Nephron (organoid): ENCODE measurements at regions not wholly inside any gene's neighbourhood (a gene's known extent, or its start where the extent isn't known, plus 50 kb on each side); places are given as distances from the start of the nearest gene placed in this dataset.

Experiments used
- H3K27ac Mint-ChIP-seq, 3 experiments: 2 replicates each; pipeline ENCODE4 v1.8.0; 2020; ENCODE audit warnings: mixed read lengths in 3 of 3, mild to moderate bottlenecking in 2 of 3, moderate library complexity in 1 of 3
- H3K27me3 Mint-ChIP-seq: 2 replicates; pipeline ENCODE4 v1.8.0; 2021; ENCODE audit warnings: low read depth, mild to moderate bottlenecking, moderate library complexity, mixed read lengths
- H3K36me3 Mint-ChIP-seq: 2 replicates; pipeline ENCODE4 v1.8.0; 2020; ENCODE audit warnings: low read depth, mixed read lengths
- H3K4me1 Mint-ChIP-seq: 2 replicates; pipeline ENCODE4 v1.8.0; 2020; ENCODE audit warnings: mixed read lengths
- H3K4me3 Mint-ChIP-seq, 3 experiments: 2 replicates each; pipeline ENCODE4 v1.8.0; 2020; ENCODE audit warnings: mild to moderate bottlenecking in 3 of 3, mixed read lengths in 3 of 3, moderate library complexity in 2 of 3
- H3K9me3 Mint-ChIP-seq: 2 replicates; pipeline ENCODE4 v1.8.0; 2020; ENCODE audit warnings: mixed read lengths
- TF ChIP-seq, protein P1 (sequence below), 3 experiments: fragments of 200-600 bp; sonication (generic); IDR thresholded peaks; one replicate each; pipeline ENCODE4 v1.5.0; 2021; ENCODE audit warnings: antibody characterized with exemption in 3 of 3; ENCODE audit not compliant: unreplicated experiment in 3 of 3

DNA sequence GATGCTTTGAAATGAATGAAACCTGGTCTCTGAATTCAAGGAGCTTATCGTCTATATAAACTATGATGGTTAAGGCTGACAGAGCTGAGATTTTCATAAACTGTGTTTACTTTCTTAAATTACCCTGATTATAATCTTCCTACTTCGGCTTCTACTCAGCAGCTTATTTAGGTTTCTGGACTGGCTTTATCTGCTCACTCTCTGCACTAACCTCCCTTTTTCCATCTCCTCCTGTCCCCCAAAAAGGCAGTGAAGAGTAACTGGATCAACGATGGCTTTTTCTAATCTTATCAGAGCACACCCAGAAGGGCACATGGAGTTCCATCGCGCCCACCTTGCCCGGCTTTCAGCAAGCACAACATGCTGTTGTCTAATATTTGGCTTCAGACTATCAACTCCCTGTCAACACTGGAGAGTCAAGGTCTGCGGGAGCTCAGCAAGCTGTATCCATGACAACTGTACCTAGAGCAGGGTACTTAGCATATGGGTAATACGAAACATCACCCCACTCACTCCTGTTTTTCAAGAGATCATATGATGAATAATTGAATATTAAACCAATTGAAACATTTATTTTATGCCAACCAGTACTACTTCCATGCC, 417.3 kb downstream of the GABRB3 start:
- Mint-ChIP-seq H3K4me3 (no peak overlapping the region), H3K4me1 (no peaks in the 10 kb centered on the region), H3K27me3 (peaks cover 5% of the 10 kb centered on the region), H3K27ac (no peak overlapping the region), H3K9me3 (no peaks in the 10 kb centered on the region), H3K36me3 (no peaks in the 10 kb centered on the region)
- TF ChIP-seq, protein P1, sequence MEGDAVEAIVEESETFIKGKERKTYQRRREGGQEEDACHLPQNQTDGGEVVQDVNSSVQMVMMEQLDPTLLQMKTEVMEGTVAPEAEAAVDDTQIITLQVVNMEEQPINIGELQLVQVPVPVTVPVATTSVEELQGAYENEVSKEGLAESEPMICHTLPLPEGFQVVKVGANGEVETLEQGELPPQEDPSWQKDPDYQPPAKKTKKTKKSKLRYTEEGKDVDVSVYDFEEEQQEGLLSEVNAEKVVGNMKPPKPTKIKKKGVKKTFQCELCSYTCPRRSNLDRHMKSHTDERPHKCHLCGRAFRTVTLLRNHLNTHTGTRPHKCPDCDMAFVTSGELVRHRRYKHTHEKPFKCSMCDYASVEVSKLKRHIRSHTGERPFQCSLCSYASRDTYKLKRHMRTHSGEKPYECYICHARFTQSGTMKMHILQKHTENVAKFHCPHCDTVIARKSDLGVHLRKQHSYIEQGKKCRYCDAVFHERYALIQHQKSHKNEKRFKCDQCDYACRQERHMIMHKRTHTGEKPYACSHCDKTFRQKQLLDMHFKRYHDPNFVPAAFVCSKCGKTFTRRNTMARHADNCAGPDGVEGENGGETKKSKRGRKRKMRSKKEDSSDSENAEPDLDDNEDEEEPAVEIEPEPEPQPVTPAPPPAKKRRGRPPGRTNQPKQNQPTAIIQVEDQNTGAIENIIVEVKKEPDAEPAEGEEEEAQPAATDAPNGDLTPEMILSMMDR (IDR thresholded peaks at IDR 0.05; ENCODE audit: unreplicated experiment in 3 of 3): no peak

DNA sequence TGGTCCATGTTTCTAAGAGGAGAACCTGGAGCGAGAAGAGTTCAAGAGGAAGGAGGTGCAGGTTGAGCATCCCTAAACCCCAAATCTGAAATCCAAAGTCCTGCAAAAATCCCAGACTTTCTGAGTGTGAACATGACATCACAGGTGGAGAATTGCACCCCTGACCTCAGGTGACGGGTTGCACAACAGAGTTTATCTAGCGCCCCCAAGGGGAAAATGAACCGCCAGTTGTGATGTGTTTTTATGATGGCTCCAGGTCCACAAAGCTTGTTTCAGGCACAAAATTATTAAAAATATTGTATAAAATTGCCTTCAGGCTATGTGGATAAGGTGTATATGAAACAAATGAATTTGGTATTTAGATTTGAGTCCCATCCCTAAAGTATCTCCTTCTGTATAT, 420.0 kb downstream of the GABRB3 start:
- Mint-ChIP-seq H3K4me1 (no peaks in the 10 kb centered on the region), H3K27ac (no peak overlapping the region), H3K9me3 (peaks cover under 1% of the 10 kb centered on the region), H3K36me3 (no peaks in the 10 kb centered on the region), H3K4me3 (no peak overlapping the region), H3K27me3 (peaks cover 5% of the 10 kb centered on the region)
- TF ChIP-seq, protein P1 (IDR thresholded peaks at IDR 0.05; ENCODE audit: unreplicated experiment in 3 of 3): no peak

DNA sequence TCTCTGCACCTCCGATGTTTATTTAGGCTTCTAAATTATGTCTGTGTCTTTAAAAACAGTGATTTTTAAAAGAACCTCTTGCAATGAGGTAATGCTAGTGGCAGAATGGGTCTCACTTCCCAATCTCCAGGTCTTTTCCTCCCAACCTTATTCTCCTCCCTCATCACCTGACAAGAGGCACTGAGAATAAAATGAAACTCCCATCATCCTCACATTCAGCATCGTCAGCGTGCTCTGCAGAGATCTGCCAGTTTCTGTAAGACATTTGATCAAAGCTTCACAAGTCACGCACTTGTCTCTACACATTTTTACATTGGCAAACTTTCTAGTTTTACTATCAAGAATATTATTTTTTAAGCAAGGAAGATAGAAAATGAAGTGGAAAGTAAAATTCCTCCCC, 420.5 kb downstream of the GABRB3 start:
- Mint-ChIP-seq H3K4me1 (no peaks in the 10 kb centered on the region), H3K27me3 (peaks cover 5% of the 10 kb centered on the region), H3K9me3 (peaks cover 6% of the 10 kb centered on the region), H3K4me3 (no peak overlapping the region), H3K27ac (no peak overlapping the region), H3K36me3 (no peaks in the 10 kb centered on the region)
- TF ChIP-seq, protein P1 (IDR thresholded peaks at IDR 0.05; ENCODE audit: unreplicated experiment in 3 of 3): no peak

- no peak overlapping the region for H3K4me3 Mint-ChIP-seq
- H3K36me3 Mint-ChIP-seq: no peaks in the 10 kb centered on the region
- no peaks in the 10 kb centered on the region for H3K4me1 Mint-ChIP-seq
- no peaks in the 10 kb centered on the region for H3K9me3 Mint-ChIP-seq
- no peaks in the 10 kb centered on the region for H3K27me3 Mint-ChIP-seq
- H3K27ac Mint-ChIP-seq: no peak overlapping the region
- TF ChIP-seq, protein P1 (IDR thresholded peaks at IDR 0.05; ENCODE audit: unreplicated experiment in 3 of 3): no peak
These were observed 447.4 kb downstream of the GABRB3 start for GRCh38 chr15:26325495-26325894.

DNA sequence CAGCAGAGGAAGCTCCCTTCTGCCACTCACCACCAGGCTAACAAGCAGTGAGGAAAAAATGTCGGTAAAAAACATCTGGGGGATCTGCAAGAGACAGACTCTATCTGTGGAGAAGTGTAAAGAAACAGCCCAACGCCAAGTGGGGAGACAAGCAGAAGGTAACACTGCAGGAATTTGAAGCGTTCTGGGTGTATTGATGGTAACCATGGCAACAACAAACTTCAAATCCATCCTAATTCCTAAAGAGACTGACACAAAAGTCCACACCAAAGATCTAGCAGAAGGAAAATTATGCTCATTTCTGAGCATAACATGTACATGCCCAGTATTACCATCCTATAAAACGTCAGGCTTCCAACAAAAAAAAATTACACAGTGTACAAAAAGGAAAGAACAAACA, 449.3 kb downstream of the GABRB3 start:
- Mint-ChIP-seq H3K27ac (no peak overlapping the region), H3K4me3 (no peak overlapping the region), H3K27me3 (peaks cover 4% of the 10 kb centered on the region), H3K36me3 (no peaks in the 10 kb centered on the region), H3K4me1 (no peaks in the 10 kb centered on the region), H3K9me3 (no peaks in the 10 kb centered on the region)
- TF ChIP-seq, protein P1 (IDR thresholded peaks at IDR 0.05; ENCODE audit: unreplicated experiment in 3 of 3): no peak

GRCh38 chr15:26318689-26319088, 454.2 kb downstream of the GABRB3 start:
- no peak overlapping the region for H3K27ac Mint-ChIP-seq

More at GRCh38 chr15:26318689-26319088, 454.2 kb downstream of the GABRB3 start:
- no peaks in the 10 kb centered on the region for H3K9me3 Mint-ChIP-seq
- H3K27me3 Mint-ChIP-seq: peaks cover 4% of the 10 kb centered on the region
- TF ChIP-seq, protein P1 (IDR thresholded peaks at IDR 0.05; ENCODE audit: unreplicated experiment in 3 of 3): no peak
- no peak overlapping the region for H3K4me3 Mint-ChIP-seq
- H3K4me1 Mint-ChIP-seq: no peaks in the 10 kb centered on the region
- no peaks in the 10 kb centered on the region for H3K36me3 Mint-ChIP-seq
